Mammary epithelial cell (primary cell): ENCODE measurements at regions not wholly inside any gene's neighbourhood (a gene's known extent, or its start where the extent isn't known, plus 50 kb on each side); places are given as distances from the start of the nearest gene placed in this dataset.

ENCODE experiments used
- EZH2 ChIP-seq: IDR thresholded peaks from 2 replicates; pipeline ENCODE4 v1.6.1; 2012; ENCODE audit warnings: low read length, inconsistent platforms, borderline replicate concordance
- TF ChIP-seq, protein P1 (sequence below), 2 donors: IDR thresholded peaks in 1 of 2; conservative IDR thresholded peaks in 1 of 2; 2 replicates each; pipeline ENCODE4 v1.5.1; 2011 to 2012; ENCODE audit warnings: inconsistent platforms in 2 of 2, low read length in 2 of 2, mild to moderate bottlenecking in 2 of 2, control low read depth in 1 of 2, low read depth in 1 of 2; ENCODE audit not compliant: insufficient read depth in 1 of 2; ENCODE audit errors: extremely low read depth in 1 of 2

DNA sequence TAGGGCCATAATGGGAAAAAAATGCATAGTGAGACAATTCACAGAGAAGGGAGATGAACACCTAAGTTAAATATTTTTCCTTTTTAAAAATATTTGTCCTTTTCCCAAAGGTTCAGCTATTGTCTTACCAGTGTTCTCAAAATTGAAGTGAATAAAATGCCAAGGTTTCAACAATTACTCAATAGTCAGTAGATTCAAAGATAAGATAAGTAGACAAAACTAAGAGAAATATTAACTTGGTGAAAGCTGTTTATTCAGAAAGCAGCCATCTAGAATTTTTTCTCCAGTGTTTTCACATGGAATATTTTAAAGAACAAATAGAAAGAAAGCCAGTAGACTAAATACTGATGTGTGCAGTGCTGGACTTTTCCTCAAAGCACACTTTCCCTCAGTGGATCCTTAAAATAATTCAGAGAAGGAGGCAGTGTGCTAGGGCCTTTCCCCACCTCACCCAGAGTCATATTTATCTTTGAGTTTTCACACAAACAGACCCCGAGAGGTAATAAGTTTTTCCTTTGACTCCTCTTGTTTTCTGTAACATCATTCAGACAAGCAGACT is 144.5 kb upstream of the PLEKHG7 start:
- TF ChIP-seq, protein P1, sequence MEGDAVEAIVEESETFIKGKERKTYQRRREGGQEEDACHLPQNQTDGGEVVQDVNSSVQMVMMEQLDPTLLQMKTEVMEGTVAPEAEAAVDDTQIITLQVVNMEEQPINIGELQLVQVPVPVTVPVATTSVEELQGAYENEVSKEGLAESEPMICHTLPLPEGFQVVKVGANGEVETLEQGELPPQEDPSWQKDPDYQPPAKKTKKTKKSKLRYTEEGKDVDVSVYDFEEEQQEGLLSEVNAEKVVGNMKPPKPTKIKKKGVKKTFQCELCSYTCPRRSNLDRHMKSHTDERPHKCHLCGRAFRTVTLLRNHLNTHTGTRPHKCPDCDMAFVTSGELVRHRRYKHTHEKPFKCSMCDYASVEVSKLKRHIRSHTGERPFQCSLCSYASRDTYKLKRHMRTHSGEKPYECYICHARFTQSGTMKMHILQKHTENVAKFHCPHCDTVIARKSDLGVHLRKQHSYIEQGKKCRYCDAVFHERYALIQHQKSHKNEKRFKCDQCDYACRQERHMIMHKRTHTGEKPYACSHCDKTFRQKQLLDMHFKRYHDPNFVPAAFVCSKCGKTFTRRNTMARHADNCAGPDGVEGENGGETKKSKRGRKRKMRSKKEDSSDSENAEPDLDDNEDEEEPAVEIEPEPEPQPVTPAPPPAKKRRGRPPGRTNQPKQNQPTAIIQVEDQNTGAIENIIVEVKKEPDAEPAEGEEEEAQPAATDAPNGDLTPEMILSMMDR (conservative IDR thresholded peaks at IDR 0.05 in 1 of 2, IDR thresholded peaks at IDR 0.05 in 1 of 2; ENCODE audit: extremely low read depth in 1 of 2, insufficient read depth in 1 of 2, low read depth in 1 of 2, low read length in 2 of 2): no peak
- no peak for TF ChIP-seq EZH2
